ENCODE measurements at regions not wholly inside any gene's neighbourhood (a gene's known extent, or its start where the extent isn't known, plus 50 kb on each side); places are given as distances from the start of the nearest gene placed in this dataset.
A peak's percentile ranks its signal among the peaks of the same experiment; 100 is the strongest.

GRCh38 chr9:105026451-105026850 lies 98.5 kb upstream of the ABCA1 start (continued):
- TF ChIP-seq EZH2 (IDR thresholded peaks at IDR 0.05; ENCODE audit: low read depth, unreplicated experiment) = no peak
- TF ChIP-seq, protein P1, sequence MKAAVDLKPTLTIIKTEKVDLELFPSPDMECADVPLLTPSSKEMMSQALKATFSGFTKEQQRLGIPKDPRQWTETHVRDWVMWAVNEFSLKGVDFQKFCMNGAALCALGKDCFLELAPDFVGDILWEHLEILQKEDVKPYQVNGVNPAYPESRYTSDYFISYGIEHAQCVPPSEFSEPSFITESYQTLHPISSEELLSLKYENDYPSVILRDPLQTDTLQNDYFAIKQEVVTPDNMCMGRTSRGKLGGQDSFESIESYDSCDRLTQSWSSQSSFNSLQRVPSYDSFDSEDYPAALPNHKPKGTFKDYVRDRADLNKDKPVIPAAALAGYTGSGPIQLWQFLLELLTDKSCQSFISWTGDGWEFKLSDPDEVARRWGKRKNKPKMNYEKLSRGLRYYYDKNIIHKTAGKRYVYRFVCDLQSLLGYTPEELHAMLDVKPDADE (IDR thresholded peaks at IDR 0.05) = no peak
- no peak for TF ChIP-seq CREB1 (CRISPR knock-in tag; IDR thresholded peaks at IDR 0.05; ENCODE audit: low read depth)

- Mint-ChIP-seq H3K9me3 (no peaks in the 10 kb centered on the region; the same call in 2 of the 3 replicates), H3K4me1 (peaks cover 5% of the 10 kb centered on the region; the same call in 2 of the 3 replicates), H3K36me3 (ENCODE audit: low read depth) (no peaks in the 10 kb centered on the region), H3K4me3 (no peak overlapping the region), H3K27ac (no peak overlapping the region), H3K27me3 (ENCODE audit: insufficient read depth, low read depth, poor library complexity) (peaks cover 5% of the 10 kb centered on the region)
- Histone ChIP-seq H3K27me3 (ENCODE audit: insufficient read depth) (no peaks in the 10 kb centered on the region), H3K4me3 (no peak overlapping the region), H3K27ac (ENCODE audit: low read depth) (no peak overlapping the region), H3K4me1 (ENCODE audit: insufficient read depth) (no peaks in the 10 kb centered on the region), H3K79me2 (replicated peaks; ENCODE audit: insufficient read depth) (no peaks in the 10 kb centered on the region), H3F3A (replicated peaks; ENCODE audit: low read depth) (no peaks in the 10 kb centered on the region), H3K9me2 (ENCODE audit: insufficient read depth) (no peaks in the 10 kb centered on the region), H2AFZ (0 out of 2 replicates have a peak overlapping the region, but pooled peaks have one; percentile 38), H4K20me1 (replicated peaks; ENCODE audit: insufficient read depth) (no peaks in the 10 kb centered on the region), H3K36me3 (ENCODE audit: insufficient read depth) (no peaks in the 10 kb centered on the region), H3K4me2 (no peak overlapping the region)
- DNase-seq (ENCODE audit: low spot score) = no peak
- TF ChIP-seq, protein P1 (IDR thresholded peaks at IDR 0.05) = no peak
- TF ChIP-seq JUNB (IDR thresholded peaks at IDR 0.05; ENCODE audit: unreplicated experiment) = no peak
- TF ChIP-seq, protein P2, sequence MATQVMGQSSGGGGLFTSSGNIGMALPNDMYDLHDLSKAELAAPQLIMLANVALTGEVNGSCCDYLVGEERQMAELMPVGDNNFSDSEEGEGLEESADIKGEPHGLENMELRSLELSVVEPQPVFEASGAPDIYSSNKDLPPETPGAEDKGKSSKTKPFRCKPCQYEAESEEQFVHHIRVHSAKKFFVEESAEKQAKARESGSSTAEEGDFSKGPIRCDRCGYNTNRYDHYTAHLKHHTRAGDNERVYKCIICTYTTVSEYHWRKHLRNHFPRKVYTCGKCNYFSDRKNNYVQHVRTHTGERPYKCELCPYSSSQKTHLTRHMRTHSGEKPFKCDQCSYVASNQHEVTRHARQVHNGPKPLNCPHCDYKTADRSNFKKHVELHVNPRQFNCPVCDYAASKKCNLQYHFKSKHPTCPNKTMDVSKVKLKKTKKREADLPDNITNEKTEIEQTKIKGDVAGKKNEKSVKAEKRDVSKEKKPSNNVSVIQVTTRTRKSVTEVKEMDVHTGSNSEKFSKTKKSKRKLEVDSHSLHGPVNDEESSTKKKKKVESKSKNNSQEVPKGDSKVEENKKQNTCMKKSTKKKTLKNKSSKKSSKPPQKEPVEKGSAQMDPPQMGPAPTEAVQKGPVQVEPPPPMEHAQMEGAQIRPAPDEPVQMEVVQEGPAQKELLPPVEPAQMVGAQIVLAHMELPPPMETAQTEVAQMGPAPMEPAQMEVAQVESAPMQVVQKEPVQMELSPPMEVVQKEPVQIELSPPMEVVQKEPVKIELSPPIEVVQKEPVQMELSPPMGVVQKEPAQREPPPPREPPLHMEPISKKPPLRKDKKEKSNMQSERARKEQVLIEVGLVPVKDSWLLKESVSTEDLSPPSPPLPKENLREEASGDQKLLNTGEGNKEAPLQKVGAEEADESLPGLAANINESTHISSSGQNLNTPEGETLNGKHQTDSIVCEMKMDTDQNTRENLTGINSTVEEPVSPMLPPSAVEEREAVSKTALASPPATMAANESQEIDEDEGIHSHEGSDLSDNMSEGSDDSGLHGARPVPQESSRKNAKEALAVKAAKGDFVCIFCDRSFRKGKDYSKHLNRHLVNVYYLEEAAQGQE (IDR thresholded peaks at IDR 0.05; ENCODE audit: unreplicated experiment) = no peak
- TF ChIP-seq ZNF462 (CRISPR knock-in tag; IDR thresholded peaks at IDR 0.05) = no peak
- TF ChIP-seq CTCF (conservative IDR thresholded peaks at IDR 0.05; ENCODE audit: low read depth in 2 of 2) = no peak
- TF ChIP-seq ZNF331 (CRISPR knock-in tag; IDR thresholded peaks at IDR 0.05; ENCODE audit: low read depth) = no peak
- TF ChIP-seq NANOG (IDR thresholded peaks at IDR 0.05; ENCODE audit: borderline replicate concordance) = no peak
- ATAC-seq = no peak
Observed at GRCh38 chr9:105027084-105027483, 99.1 kb upstream of the ABCA1 start.
